Osteocyte (in vitro differentiated cells): ENCODE measurements at regions not wholly inside any gene's neighbourhood (a gene's known extent, or its start where the extent isn't known, plus 50 kb on each side); places are given as distances from the start of the nearest gene placed in this dataset.

Experiments used
- DNase-seq: peaks from one replicate; pipeline ENCODE4 v3.0.0; 2021; ENCODE audit warnings: mixed read lengths; ENCODE audit not compliant: unreplicated experiment; ENCODE audit errors: extremely low spot score
- H3K27ac Mint-ChIP-seq: one replicate; pipeline ENCODE4 v1.8.0; 2021; ENCODE audit warnings: mild to moderate bottlenecking, mixed read lengths; ENCODE audit not compliant: unreplicated experiment
- H3K27me3 Mint-ChIP-seq: one replicate; pipeline ENCODE4 v1.8.0; 2021; ENCODE audit warnings: mixed read lengths; ENCODE audit not compliant: unreplicated experiment
- H3K36me3 Mint-ChIP-seq: one replicate; pipeline ENCODE4 v1.8.0; 2021; ENCODE audit warnings: mixed read lengths; ENCODE audit not compliant: unreplicated experiment
- H3K4me1 Mint-ChIP-seq: one replicate; pipeline ENCODE4 v1.8.0; 2021; ENCODE audit warnings: mixed read lengths; ENCODE audit not compliant: unreplicated experiment
- H3K4me3 Mint-ChIP-seq: one replicate; pipeline ENCODE4 v1.8.0; 2021; ENCODE audit warnings: mild to moderate bottlenecking, moderate library complexity, mixed read lengths; ENCODE audit not compliant: unreplicated experiment
- H3K9me3 Mint-ChIP-seq: one replicate; pipeline ENCODE4 v1.8.0; 2021; ENCODE audit warnings: mixed read lengths; ENCODE audit not compliant: unreplicated experiment
- CTCF ChIP-seq: fragments of 200-600 bp; sonication (generic); IDR thresholded peaks from 2 replicates; pipeline ENCODE4 v1.5.0; 2021; ENCODE audit warnings: antibody characterized with exemption, mild to moderate bottlenecking, moderate library complexity

GRCh38 chr6:95084867-95085266 is 492.5 kb upstream of the MANEA start:
- Mint-ChIP-seq H3K27ac (no peak overlapping the region), H3K36me3 (no peaks in the 10 kb centered on the region), H3K27me3 (peaks cover 4% of the 10 kb centered on the region), H3K4me1 (peaks cover 8% of the 10 kb centered on the region), H3K4me3 (no peak overlapping the region), H3K9me3 (no peaks in the 10 kb centered on the region)
- DNase-seq = no peak
- no peak for TF ChIP-seq CTCF

GRCh38 chr6:95087394-95088097 is 489.8 kb upstream of the MANEA start:
- no peak for DNase-seq
- no peak overlapping the region for H3K4me3 Mint-ChIP-seq
- H3K27me3 Mint-ChIP-seq = peaks cover 2% of the 10 kb centered on the region
- no peaks in the 10 kb centered on the region for H3K36me3 Mint-ChIP-seq
- peaks cover 8% of the 10 kb centered on the region for H3K4me1 Mint-ChIP-seq
- TF ChIP-seq CTCF = no peak
- H3K27ac Mint-ChIP-seq = no peak overlapping the region
- no peaks in the 10 kb centered on the region for H3K9me3 Mint-ChIP-seq

- H3K27ac Mint-ChIP-seq = no peak overlapping the region
- peaks cover 11% of the 10 kb centered on the region for H3K4me1 Mint-ChIP-seq
- DNase-seq = no peak
These were observed 485.4 kb upstream of the MANEA start for GRCh38 chr6:95091823-95092436.

GRCh38 chr6:95093154-95093553 is 484.2 kb upstream of the MANEA start:
- Mint-ChIP-seq H3K9me3 (no peaks in the 10 kb centered on the region), H3K4me3 (no peak overlapping the region), H3K36me3 (no peaks in the 10 kb centered on the region), H3K4me1 (peaks cover 3% of the 10 kb centered on the region), H3K27me3 (peaks cover 24% of the 10 kb centered on the region), H3K27ac (no peak overlapping the region)
- TF ChIP-seq CTCF = no peak
- DNase-seq = no peak

More at GRCh38 chr6:95091823-95092436, 485.4 kb upstream of the MANEA start:
- Mint-ChIP-seq H3K36me3 (no peaks in the 10 kb centered on the region), H3K9me3 (no peaks in the 10 kb centered on the region), H3K27me3 (peaks cover 21% of the 10 kb centered on the region), H3K4me3 (no peak overlapping the region)
- TF ChIP-seq CTCF = peak; percentile 71
